ENCODE measurements at regions not wholly inside any gene's neighbourhood (a gene's known extent, or its start where the extent isn't known, plus 50 kb on each side); places are given as distances from the start of the nearest gene placed in this dataset.

- TF ChIP-seq FOXP4 (CRISPR knock-in tag; IDR thresholded peaks at IDR 0.05; ENCODE audit: borderline replicate concordance), result no peak
These were observed 704.6 kb downstream of the CCSER2 start (continued) for GRCh38 chr10:85032981-85033380.

GRCh38 chr10:85036661-85037060, 708.3 kb downstream of the CCSER2 start:
- H3K27ac ChIP-seq (ENCODE audit: extremely low read depth, low read depth, low read length), result no peak overlapping the region
- CTCF ChIA-PET (ENCODE audit: low intra/inter-chr PET ratio), result no interaction called here
- ATAC-seq (no peak), FAIRE-seq (no peak), DNase-seq (ENCODE audit: extremely low read depth in 1 of 4, low spot score in 3 of 4) (no peak)
- no peaks in the 10 kb centered on the region for H3K4me1 ChIP-seq (replicated peaks in 1 of 2; ENCODE audit: control insufficient read depth in 2 of 2, insufficient read depth in 2 of 2, low read length in 2 of 2)
- POLR2A ChIA-PET, result no interaction called here
- no peaks in the 10 kb centered on the region for H3K9me1 ChIP-seq (ENCODE audit: control insufficient read depth, insufficient read depth, low read length)
- no peaks in the 10 kb centered on the region for H3K79me2 ChIP-seq (ENCODE audit: control insufficient read depth, insufficient read depth, low read length)
- no peak overlapping the region for H2AFZ ChIP-seq (ENCODE audit: low read depth, low read length)
- no peak overlapping the region for H3K4me3 ChIP-seq
- BruUV-seq (replicated peaks), result no TSS peak
- H3K9me3 ChIP-seq (replicated peaks; ENCODE audit: control insufficient read depth, insufficient read depth, low read depth, low read length), result no peaks in the 10 kb centered on the region
- TF ChIP-seq ZNF124 (CRISPR knock-in tag; IDR thresholded peaks at IDR 0.05) (no peak), SNRNP70 (optimal IDR thresholded peaks at IDR 0.05; ENCODE audit: low read depth, low read length) (no peak), ZNF584 (CRISPR knock-in tag; IDR thresholded peaks at IDR 0.05; ENCODE audit: low read depth) (no peak), CBFA2T2 (conservative IDR thresholded peaks at IDR 0.05) (no peak), REST (IDR thresholded peaks at IDR 0.05; ENCODE audit: borderline replicate concordance) (no peak), REST (CRISPR knock-in tag; IDR thresholded peaks at IDR 0.05; ENCODE audit: low read depth) (no peak)
- no peaks in the 10 kb centered on the region for H4K20me1 ChIP-seq (replicated peaks; ENCODE audit: control insufficient read depth, insufficient read depth, low read length)
- 2% methylated on average over 3 of the region's 3 CpGs for WGBS (ENCODE audit: insufficient coverage, low coverage, missing lambda C conversion rate)
- in situ Hi-C loops (cut with MboI), result no loop called here
- no peak overlapping the region for H3K9ac ChIP-seq (ENCODE audit: insufficient read depth in 1 of 2, low read depth in 2 of 2, low read length in 2 of 2)
- no peaks in the 10 kb centered on the region for H3K27me3 ChIP-seq (ENCODE audit: control insufficient read depth in 2 of 2, insufficient read depth in 2 of 2, low read length in 2 of 2)
- no peaks in the 10 kb centered on the region for H3K36me3 ChIP-seq (ENCODE audit: control insufficient read depth, insufficient read depth, low read length)
- intact Hi-C loops (cut with micrococcal nuclease), result no loop called here
- no peak overlapping the region for H3K4me2 ChIP-seq (ENCODE audit: insufficient read depth, low read length)

All from K562 (cell line).